ENCODE measurements at regions not wholly inside any gene's neighbourhood (a gene's known extent, or its start where the extent isn't known, plus 50 kb on each side); places are given as distances from the start of the nearest gene placed in this dataset.
"Not testable (repeated sequence)": the region's sequence is repeated elsewhere in the genome, so short reads cannot be mapped to it uniquely, and the experiment has no call there.

GRCh38 chr3:197459571-197459970, 96.2 kb downstream of the BDH1 start:
- DNase-seq, result not testable (repeated sequence)

- DNase-seq, result no peak
These were observed 96.8 kb downstream of the BDH1 start for GRCh38 chr3:197458906-197459470.

- no peak for DNase-seq
These were observed 97.5 kb downstream of the BDH1 start for GRCh38 chr3:197458179-197458707.

GRCh38 chr3:197456261-197457091, 99.3 kb downstream of the BDH1 start:
- DNase-seq, result peak; percentile 80

GRCh38 chr3:197454841-197455240, 100.9 kb downstream of the BDH1 start:
- DNase-seq, result not testable (repeated sequence)

- no peak for DNase-seq
These were observed 101.8 kb downstream of the BDH1 start for GRCh38 chr3:197454014-197454413.

GRCh38 chr3:197450810-197451209, 105.0 kb downstream of the BDH1 start:
- no peak for DNase-seq

GRCh38 chr3:197450308-197450707, 105.5 kb downstream of the BDH1 start:
- no peak for DNase-seq

GRCh38 chr3:197449181-197449580, 106.6 kb downstream of the BDH1 start:
- not testable (repeated sequence) for DNase-seq

GRCh38 chr3:197447781-197448180, 108.0 kb downstream of the BDH1 start:
- not testable (repeated sequence) for DNase-seq

- no peak for DNase-seq
These were observed 108.7 kb downstream of the BDH1 start for GRCh38 chr3:197447057-197447456.

- no peak for DNase-seq
These were observed 109.1 kb downstream of the BDH1 start for GRCh38 chr3:197446700-197447056.

GRCh38 chr3:197445896-197446699, 109.7 kb downstream of the BDH1 start:
- no peak for DNase-seq

- no peak for DNase-seq
These were observed 110.9 kb downstream of the BDH1 start for GRCh38 chr3:197444793-197445379.

GRCh38 chr3:197443506-197443905, 112.3 kb downstream of the BDH1 start:
- DNase-seq, result no peak

GRCh38 chr3:197440717-197441303, 115.0 kb downstream of the BDH1 start:
- no peak for DNase-seq

- no peak for DNase-seq
These were observed 116.9 kb downstream of the BDH1 start for GRCh38 chr3:197438906-197439305.

GRCh38 chr3:197435426-197435825, 120.3 kb downstream of the BDH1 start:
- DNase-seq, result no peak

- DNase-seq, result no peak
These were observed 120.9 kb downstream of the BDH1 start for GRCh38 chr3:197434830-197435229.

GRCh38 chr3:197432384-197433127, 123.2 kb downstream of the BDH1 start:
- no peak for DNase-seq

- no peak for DNase-seq
These were observed 124.3 kb downstream of the BDH1 start for GRCh38 chr3:197431346-197431910.

All from left kidney (tissue), 1 donor.